ENCODE measurements at regions not wholly inside any gene's neighbourhood (a gene's known extent, or its start where the extent isn't known, plus 50 kb on each side); places are given as distances from the start of the nearest gene placed in this dataset.

- no peak for TF ChIP-seq EZH2 (IDR thresholded peaks at IDR 0.05)
- no peak for TF ChIP-seq POLR2AphosphoS5 (IDR thresholded peaks at IDR 0.05; ENCODE audit: borderline replicate concordance, low read depth, low read length)
- TF ChIP-seq FOXP2 (optimal IDR thresholded peaks at IDR 0.05; ENCODE audit: control extremely low read depth, extremely low read length, insufficient read depth) = no peak
Observed at GRCh38 chr2:234278556-234279255, 218.2 kb downstream of the ARL4C start.
